Fibroblast of mammary gland (primary cell): ENCODE measurements at regions not wholly inside any gene's neighbourhood (a gene's known extent, or its start where the extent isn't known, plus 50 kb on each side); places are given as distances from the start of the nearest gene placed in this dataset.
"Not testable (repeated sequence)": the region's sequence is repeated elsewhere in the genome, so short reads cannot be mapped to it uniquely, and the experiment has no call there.

Experiments
- DNase-seq: peaks from one replicate; pipeline ENCODE4 v3.0.0-alpha.2; 2010; ENCODE audit warnings: low read depth
- H3K4me3 ChIP-seq: 2 replicates; pipeline ENCODE4 v1.5.1; 2011; ENCODE audit warnings: low read depth, mild to moderate bottlenecking, low read length, moderate library complexity; ENCODE audit not compliant: control insufficient read depth
- TF ChIP-seq, protein P1 (sequence below): conservative IDR thresholded peaks from 2 replicates; pipeline ENCODE4 v1.5.1; 2011; ENCODE audit warnings: low read depth, low read length, inconsistent platforms; ENCODE audit not compliant: control insufficient read depth, insufficient read depth

DNA sequence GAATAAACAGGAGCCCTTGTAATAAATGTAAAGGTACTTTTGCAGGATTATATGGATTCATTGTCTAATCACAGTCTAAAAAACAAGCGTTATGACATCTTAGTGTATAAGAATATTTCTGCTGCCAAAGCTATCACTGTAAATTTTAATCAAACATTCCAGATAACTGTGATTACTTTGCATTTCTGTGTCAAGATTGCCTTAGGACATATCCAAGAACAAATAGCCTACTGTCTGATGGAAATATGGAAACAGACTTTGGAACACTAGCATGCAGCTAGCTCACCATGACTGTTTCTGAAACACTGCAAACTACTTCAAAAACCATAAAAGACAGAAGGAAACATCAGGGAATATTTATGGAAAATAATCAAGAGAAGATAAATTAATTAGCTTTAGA, 248.7 kb upstream of the ASCC3 start:
- TF ChIP-seq, protein P1, sequence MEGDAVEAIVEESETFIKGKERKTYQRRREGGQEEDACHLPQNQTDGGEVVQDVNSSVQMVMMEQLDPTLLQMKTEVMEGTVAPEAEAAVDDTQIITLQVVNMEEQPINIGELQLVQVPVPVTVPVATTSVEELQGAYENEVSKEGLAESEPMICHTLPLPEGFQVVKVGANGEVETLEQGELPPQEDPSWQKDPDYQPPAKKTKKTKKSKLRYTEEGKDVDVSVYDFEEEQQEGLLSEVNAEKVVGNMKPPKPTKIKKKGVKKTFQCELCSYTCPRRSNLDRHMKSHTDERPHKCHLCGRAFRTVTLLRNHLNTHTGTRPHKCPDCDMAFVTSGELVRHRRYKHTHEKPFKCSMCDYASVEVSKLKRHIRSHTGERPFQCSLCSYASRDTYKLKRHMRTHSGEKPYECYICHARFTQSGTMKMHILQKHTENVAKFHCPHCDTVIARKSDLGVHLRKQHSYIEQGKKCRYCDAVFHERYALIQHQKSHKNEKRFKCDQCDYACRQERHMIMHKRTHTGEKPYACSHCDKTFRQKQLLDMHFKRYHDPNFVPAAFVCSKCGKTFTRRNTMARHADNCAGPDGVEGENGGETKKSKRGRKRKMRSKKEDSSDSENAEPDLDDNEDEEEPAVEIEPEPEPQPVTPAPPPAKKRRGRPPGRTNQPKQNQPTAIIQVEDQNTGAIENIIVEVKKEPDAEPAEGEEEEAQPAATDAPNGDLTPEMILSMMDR = no peak
- no peak for DNase-seq
- no peak overlapping the region for H3K4me3 ChIP-seq

DNA sequence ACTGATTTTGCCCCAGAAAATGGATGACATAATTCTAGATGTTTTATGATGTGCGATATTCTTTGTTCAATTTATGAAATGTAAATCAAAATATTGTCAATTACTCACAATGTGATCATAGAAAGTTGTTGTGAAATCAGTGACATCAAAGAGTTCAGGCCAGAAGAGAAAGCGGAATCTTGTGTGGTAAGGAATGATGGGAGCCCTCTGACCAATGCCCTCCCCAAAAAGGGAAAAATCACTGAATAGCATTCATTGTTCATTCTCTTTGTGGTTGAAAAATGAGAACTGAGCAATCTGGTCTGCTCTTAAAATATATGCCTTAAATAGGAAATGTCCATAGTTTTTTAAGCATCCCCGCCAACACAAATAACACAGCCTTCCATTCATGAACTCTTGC, 247.1 kb upstream of the GRIK2 start:
- TF ChIP-seq, protein P1 = no peak
- no peak overlapping the region for H3K4me3 ChIP-seq
- peak; percentile 77 for DNase-seq

DNA sequence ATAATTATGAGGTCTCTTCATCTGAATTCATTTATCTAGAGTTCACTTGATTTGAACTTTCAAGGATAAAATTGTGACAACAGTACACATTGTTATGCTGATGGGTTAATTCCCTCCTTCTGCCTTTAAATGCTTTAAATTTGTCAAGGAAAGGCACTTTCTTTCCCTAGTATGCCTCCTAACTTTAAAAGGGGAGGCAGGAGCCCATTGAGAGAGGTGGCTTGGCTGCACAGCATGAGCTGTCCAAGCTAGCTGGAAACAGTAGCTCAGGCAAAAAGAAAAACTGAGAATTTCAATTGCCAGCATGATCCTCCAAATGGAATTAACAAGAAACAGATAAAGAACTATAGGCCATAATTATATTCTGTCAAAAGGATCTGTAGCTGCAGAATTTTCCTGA, 243.3 kb upstream of the GRIK2 start:
- no peak overlapping the region for H3K4me3 ChIP-seq
- no peak for DNase-seq
- TF ChIP-seq, protein P1 = no peak

GRCh38 chr6:101157638-101158037, 235.9 kb upstream of the GRIK2 start:
- H3K4me3 ChIP-seq, DNase-seq: not testable (repeated sequence)

GRCh38 chr6:101163611-101164010, 229.9 kb upstream of the GRIK2 start:
- no peak for DNase-seq
- TF ChIP-seq, protein P1 = no peak

DNA sequence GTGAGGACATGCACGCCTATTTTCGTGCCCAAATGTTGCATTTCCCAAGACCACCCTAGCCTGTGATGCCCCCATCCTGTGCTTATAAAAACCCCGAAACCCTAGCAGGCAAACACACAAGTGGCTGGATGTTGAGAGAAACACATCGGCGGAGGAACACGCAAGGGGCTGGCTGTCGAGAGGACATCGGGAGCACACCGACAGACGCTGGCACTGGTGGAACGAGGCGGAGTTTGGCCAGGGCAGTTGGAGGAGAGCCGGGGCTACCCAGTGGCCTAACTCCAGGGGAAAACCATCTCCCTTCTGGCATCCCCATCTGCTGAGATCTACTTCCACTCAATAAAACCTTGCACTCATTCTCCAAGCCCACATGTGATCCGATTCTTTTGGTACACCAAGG, 225.9 kb upstream of the GRIK2 start:
- no peak overlapping the region for H3K4me3 ChIP-seq
- TF ChIP-seq, protein P1 = no peak
- DNase-seq = no peak

More at GRCh38 chr6:101163611-101164010, 229.9 kb upstream of the GRIK2 start:
- no peak overlapping the region for H3K4me3 ChIP-seq

- not testable (repeated sequence) for H3K4me3 ChIP-seq, DNase-seq
Observed at GRCh38 chr6:101171049-101171448, 222.5 kb upstream of the GRIK2 start.

DNA sequence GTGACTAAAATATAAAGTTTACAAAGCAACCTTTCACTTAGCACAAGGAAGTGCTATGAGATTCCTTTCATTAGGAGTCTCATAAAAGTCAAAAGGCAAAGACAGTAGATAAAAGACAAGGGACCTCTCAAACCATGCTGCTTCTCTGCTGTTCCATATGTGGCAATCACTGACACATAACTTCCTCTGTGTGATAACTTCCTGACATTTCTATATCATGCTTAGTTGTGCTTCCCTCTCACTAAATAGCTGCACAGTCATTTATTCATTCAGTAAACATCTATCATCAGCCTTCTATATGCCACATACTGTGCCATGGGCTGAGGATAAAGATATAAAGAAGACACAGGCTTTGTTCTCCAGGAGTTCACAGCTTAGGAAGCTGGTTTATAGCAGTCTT, 214.8 kb upstream of the GRIK2 start:
- H3K4me3 ChIP-seq = no peak overlapping the region
- DNase-seq = no peak
- TF ChIP-seq, protein P1 = no peak
